Left ventricle myocardium superior (tissue), 1 donor: ENCODE measurements at regions not wholly inside any gene's neighbourhood (a gene's known extent, or its start where the extent isn't known, plus 50 kb on each side); places are given as distances from the start of the nearest gene placed in this dataset.

Experiments
- ATAC-seq: fragments of 200-7000 bp; cut with Tn5 transposase; one replicate; pipeline ENCODE4 v1.9.1; 2020; ENCODE audit warnings: mild to moderate bottlenecking, moderate library complexity
- DNase-seq: peaks from one replicate; pipeline ENCODE4 v3.0.0-alpha.2; 2020
- intact Hi-C: fragments of 100-400 bp; cut with micrococcal nuclease; formaldehyde crosslinking; loops from one replicate; pipeline ENCODE4 v1.11.0; 2022
- donor health status: DM: no; HTN: yes; CAD: no; lungs with severe emphysema.

GRCh38 chr1:30418939-30419720 is 304.3 kb downstream of the MATN1 start:
- intact Hi-C loops: no loop called here

GRCh38 chr1:30418061-30418938 is 305.1 kb downstream of the MATN1 start:
- ATAC-seq: no peak
- DNase-seq: no peak
- intact Hi-C loops: no loop called here

More at GRCh38 chr1:30418939-30419720, 304.3 kb downstream of the MATN1 start:
- ATAC-seq (no peak), DNase-seq (no peak)

GRCh38 chr1:30417701-30418046 is 305.7 kb downstream of the MATN1 start:
- intact Hi-C loops: no loop called here
- DNase-seq (no peak), ATAC-seq (no peak)

- no peak for ATAC-seq
- no peak for DNase-seq
- intact Hi-C loops: no loop called here
Observed at GRCh38 chr1:30417001-30417700, 306.2 kb downstream of the MATN1 start.

- ATAC-seq (no peak), DNase-seq (no peak)
- intact Hi-C loops: no loop called here
Observed at GRCh38 chr1:30416221-30416820, 307.1 kb downstream of the MATN1 start.

- DNase-seq (no peak), ATAC-seq (no peak)
- intact Hi-C loops: no loop called here
Observed at GRCh38 chr1:30415171-30415940, 308.0 kb downstream of the MATN1 start.

- DNase-seq: no peak
- ATAC-seq: no peak
- intact Hi-C loops: no loop called here
Observed at GRCh38 chr1:30414851-30415165, 308.6 kb downstream of the MATN1 start.

- no peak for DNase-seq
Observed at GRCh38 chr1:30414086-30414850, 309.1 kb downstream of the MATN1 start.

GRCh38 chr1:30413606-30414005 is 309.8 kb downstream of the MATN1 start:
- DNase-seq (no peak), ATAC-seq (no peak)
- intact Hi-C loops: no loop called here

More at GRCh38 chr1:30414086-30414850, 309.1 kb downstream of the MATN1 start:
- intact Hi-C loops: no loop called here
- ATAC-seq: no peak

GRCh38 chr1:30413111-30413440 is 310.3 kb downstream of the MATN1 start:
- intact Hi-C loops: no loop called here

GRCh38 chr1:30412241-30413110 is 310.9 kb downstream of the MATN1 start:
- ATAC-seq: no peak
- intact Hi-C loops: no loop called here
- DNase-seq: no peak

More at GRCh38 chr1:30413111-30413440, 310.3 kb downstream of the MATN1 start:
- DNase-seq: no peak
- no peak for ATAC-seq

- intact Hi-C loops: no loop called here
- DNase-seq (no peak), ATAC-seq (no peak)
Observed at GRCh38 chr1:30411206-30411605, 312.2 kb downstream of the MATN1 start.

- intact Hi-C loops: no loop called here
- DNase-seq: no peak
- no peak for ATAC-seq
Observed at GRCh38 chr1:30410153-30410851, 313.1 kb downstream of the MATN1 start.

- DNase-seq (no peak), ATAC-seq (no peak)
- intact Hi-C loops: no loop called here
Observed at GRCh38 chr1:30409476-30410152, 313.8 kb downstream of the MATN1 start.

GRCh38 chr1:30407865-30408580 is 315.4 kb downstream of the MATN1 start:
- DNase-seq (no peak), ATAC-seq (peak; percentile 21)
- intact Hi-C loops: no loop called here
